ENCODE measurements at regions not wholly inside any gene's neighbourhood (a gene's known extent, or its start where the extent isn't known, plus 50 kb on each side); places are given as distances from the start of the nearest gene placed in this dataset.

GRCh38 chr7:115526278-115526677 lies 504.3 kb downstream of the TFEC start:
- Histone ChIP-seq H3K4me2 (ENCODE audit: insufficient read depth, low read length) (no peak overlapping the region), H3K9me1 (replicated peaks; ENCODE audit: control insufficient read depth, extremely low read depth, insufficient read depth, low read length) (no peaks in the 10 kb centered on the region), H2AFZ (ENCODE audit: low read depth, low read length) (no peak overlapping the region), H3K9ac (replicated peaks; ENCODE audit: extremely low read depth, insufficient read depth, low read length) (no peak overlapping the region), H4K20me1 (replicated peaks; ENCODE audit: control insufficient read depth, extremely low read depth, insufficient read depth, low read length) (no peaks in the 10 kb centered on the region), H3K9me3 (replicated peaks; ENCODE audit: control insufficient read depth, insufficient read depth, low read length) (no peaks in the 10 kb centered on the region), H3K79me2 (ENCODE audit: control insufficient read depth, insufficient read depth, low read length) (no peaks in the 10 kb centered on the region), H3K4me3 (replicated peaks in 1 of 3; ENCODE audit: insufficient read depth in 1 of 3, low read depth in 1 of 3, low read length in 3 of 3) (no peak overlapping the region), H3K27ac (ENCODE audit: insufficient read depth, low read depth, low read length) (no peak overlapping the region), H3K4me1 (ENCODE audit: control insufficient read depth, extremely low read depth, insufficient read depth, low read length) (no peaks in the 10 kb centered on the region), H3K27me3 (ENCODE audit: control insufficient read depth in 2 of 2, insufficient read depth in 2 of 2, low read length in 2 of 2) (no peaks in the 10 kb centered on the region), H3K36me3 (ENCODE audit: control insufficient read depth in 2 of 2, extremely low read depth in 1 of 2, insufficient read depth in 2 of 2, low read length in 2 of 2) (no peaks in the 10 kb centered on the region)
- no TSS peak for BruUV-seq (replicated peaks)
- ChIA-PET POLR2A (no interaction called here), CTCF (no interaction called here)
- intact Hi-C loops (cut with micrococcal nuclease) (no loop called here), dilution Hi-C loops (cut with MboI; ENCODE audit: extremely low pct_ligation_motif_present, low sequenced_read_pairs) (no loop called here)
- DNase-seq (ENCODE audit: low read depth, low spot score) (no peak), FAIRE-seq (peak; percentile 46)
- TF ChIP-seq POLR2A (IDR thresholded peaks at IDR 0.05; ENCODE audit: low read depth, low read length) (no peak), CTCF (IDR thresholded peaks at IDR 0.05; ENCODE audit: extremely low read depth in 1 of 2, insufficient read depth in 1 of 2, low read depth in 1 of 2, low read length in 2 of 2) (no peak), EZH2 (IDR thresholded peaks at IDR 0.05; ENCODE audit: borderline replicate concordance, low read depth, low read length, severe bottlenecking) (no peak), JUN (IDR thresholded peaks at IDR 0.05; ENCODE audit: borderline replicate concordance, insufficient read depth, insufficient read length, low read depth) (no peak), MYC (IDR thresholded peaks at IDR 0.05; ENCODE audit: low read depth, low read length) (no peak), GATA2 (IDR thresholded peaks at IDR 0.05; ENCODE audit: insufficient read depth, insufficient read length, low read depth, low read length) (no peak), FOS (IDR thresholded peaks at IDR 0.05; ENCODE audit: borderline replicate concordance, insufficient read depth, low read length) (no peak), POLR2AphosphoS5 (IDR thresholded peaks at IDR 0.05; ENCODE audit: insufficient read depth, low read depth, low read length) (no peak)
- TF ChIP-seq, protein P1, sequence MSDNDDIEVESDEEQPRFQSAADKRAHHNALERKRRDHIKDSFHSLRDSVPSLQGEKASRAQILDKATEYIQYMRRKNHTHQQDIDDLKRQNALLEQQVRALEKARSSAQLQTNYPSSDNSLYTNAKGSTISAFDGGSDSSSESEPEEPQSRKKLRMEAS (IDR thresholded peaks at IDR 0.05; ENCODE audit: insufficient read depth, insufficient read length), result no peak

Data from endothelial cell of umbilical vein (primary cell).